HEK293 (cell line): ENCODE measurements at regions not wholly inside any gene's neighbourhood (a gene's known extent, or its start where the extent isn't known, plus 50 kb on each side); places are given as distances from the start of the nearest gene placed in this dataset.

Experiments used
- GLI2 ChIP-seq: fragments of 450-650 bp; formaldehyde crosslinking; IDR thresholded peaks from 2 replicates; pipeline ENCODE4; 2017; ENCODE audit warnings: missing biosample characterization, missing genetic modification characterization, low read depth, borderline replicate concordance
- GLI4 ChIP-seq: fragments of 450-650 bp; formaldehyde crosslinking; IDR thresholded peaks from 2 replicates; pipeline ENCODE4 v1.5.1; 2016; ENCODE audit warnings: missing biosample characterization, missing genetic modification characterization
- GLIS1 ChIP-seq: fragments of 450-650 bp; formaldehyde crosslinking; IDR thresholded peaks from 2 replicates; pipeline ENCODE4 v1.5.1; 2016; ENCODE audit warnings: missing biosample characterization, missing genetic modification characterization
- GLIS2 ChIP-seq: fragments of 450-650 bp; formaldehyde crosslinking; IDR thresholded peaks from 2 replicates; pipeline ENCODE4 v1.5.1; 2016; ENCODE audit warnings: missing biosample characterization, missing genetic modification characterization
- KLF1 ChIP-seq: fragments of 450-650 bp; formaldehyde crosslinking; IDR thresholded peaks from 2 replicates; pipeline ENCODE4 v1.5.1; 2016; ENCODE audit warnings: missing biosample characterization, missing genetic modification characterization
- KLF7 ChIP-seq: fragments of 450-650 bp; formaldehyde crosslinking; IDR thresholded peaks from 2 replicates; pipeline ENCODE4 v1.5.1; 2016; ENCODE audit warnings: missing biosample characterization, missing genetic modification characterization, borderline replicate concordance
- RBAK ChIP-seq: fragments of 450-650 bp; formaldehyde crosslinking; IDR thresholded peaks from 2 replicates; pipeline ENCODE4 v1.5.1; 2016; ENCODE audit warnings: missing biosample characterization, missing genetic modification characterization
- SCRT2 ChIP-seq: fragments of 450-650 bp; formaldehyde crosslinking; IDR thresholded peaks from 2 replicates; pipeline ENCODE4 v1.5.1; 2016; ENCODE audit warnings: missing biosample characterization, missing genetic modification characterization
- SP3 ChIP-seq: fragments of 450-650 bp; formaldehyde crosslinking; IDR thresholded peaks from 2 replicates; pipeline ENCODE4 v1.5.1; 2016; ENCODE audit warnings: missing biosample characterization, missing genetic modification characterization
- TRIM28 ChIP-seq: IDR thresholded peaks from 2 replicates; pipeline ENCODE4 v1.6.1; 2011; ENCODE audit warnings: low read length, control low read depth, borderline replicate concordance
- YY1 ChIP-seq: fragments of 450-650 bp; formaldehyde crosslinking; IDR thresholded peaks from 2 replicates; pipeline ENCODE4 v1.5.1; 2018; ENCODE audit warnings: missing biosample characterization, missing genetic modification characterization
- YY2 ChIP-seq: fragments of 450-650 bp; formaldehyde crosslinking; IDR thresholded peaks from 2 replicates; pipeline ENCODE4 v1.5.1; 2016; ENCODE audit warnings: missing biosample characterization, missing genetic modification characterization
- ZEB2 ChIP-seq: fragments of 450-650 bp; formaldehyde crosslinking; IDR thresholded peaks from 2 replicates; pipeline ENCODE4 v1.5.1; 2016; ENCODE audit warnings: missing biosample characterization, missing genetic modification characterization
- ZFHX2 ChIP-seq: fragments of 450-650 bp; formaldehyde crosslinking; conservative IDR thresholded peaks from 2 replicates; pipeline ENCODE4 v1.5.1; 2016; ENCODE audit warnings: missing biosample characterization, missing genetic modification characterization
- ZFP69B ChIP-seq: fragments of 450-650 bp; formaldehyde crosslinking; IDR thresholded peaks from 2 replicates; pipeline ENCODE4 v1.5.1; 2016; ENCODE audit warnings: missing biosample characterization, missing genetic modification characterization
- ZNF10 ChIP-seq: fragments of 450-650 bp; formaldehyde crosslinking; IDR thresholded peaks from 2 replicates; pipeline ENCODE4 v1.5.1; 2017; ENCODE audit warnings: missing biosample characterization, missing genetic modification characterization
- ZNF133 ChIP-seq: fragments of 450-650 bp; formaldehyde crosslinking; IDR thresholded peaks from 2 replicates; pipeline ENCODE4 v1.5.1; 2016; ENCODE audit warnings: missing biosample characterization, missing genetic modification characterization
- ZNF24 ChIP-seq: fragments of 450-650 bp; formaldehyde crosslinking; IDR thresholded peaks from 2 replicates; pipeline ENCODE4 v1.5.1; 2016; ENCODE audit warnings: missing biosample characterization, missing genetic modification characterization
- ZNF324 ChIP-seq: fragments of 450-650 bp; formaldehyde crosslinking; IDR thresholded peaks from 2 replicates; pipeline ENCODE4 v1.5.1; 2016; ENCODE audit warnings: missing biosample characterization, missing genetic modification characterization
- ZNF423 ChIP-seq: fragments of 450-650 bp; formaldehyde crosslinking; IDR thresholded peaks from 2 replicates; pipeline ENCODE4 v1.5.1; 2016; ENCODE audit warnings: missing biosample characterization, missing genetic modification characterization
- ZNF549 ChIP-seq: fragments of 450-650 bp; IDR thresholded peaks from 2 replicates; pipeline ENCODE4 v1.5.1; 2018; ENCODE audit warnings: missing biosample characterization, missing genetic modification characterization, mild to moderate bottlenecking, inconsistent platforms, moderate library complexity
- ZNF561 ChIP-seq: fragments of 450-650 bp; IDR thresholded peaks from 2 replicates; pipeline ENCODE4 v1.5.1; 2018; ENCODE audit warnings: missing biosample characterization, missing genetic modification characterization, borderline replicate concordance
- ZNF600 ChIP-seq: fragments of 450-650 bp; formaldehyde crosslinking; IDR thresholded peaks from 2 replicates; pipeline ENCODE4 v1.5.1; 2016; ENCODE audit warnings: missing biosample characterization, missing genetic modification characterization
- ZNF629 ChIP-seq: fragments of 450-650 bp; formaldehyde crosslinking; IDR thresholded peaks from 2 replicates; pipeline ENCODE4 v1.5.1; 2017; ENCODE audit warnings: missing biosample characterization, missing genetic modification characterization
- ZNF664 ChIP-seq: fragments of 450-650 bp; formaldehyde crosslinking; IDR thresholded peaks from 2 replicates; pipeline ENCODE4 v1.5.1; 2016; ENCODE audit warnings: missing biosample characterization, missing genetic modification characterization
- ZSCAN30 ChIP-seq: fragments of 450-650 bp; IDR thresholded peaks from 2 replicates; pipeline ENCODE4 v1.5.1; 2018; ENCODE audit warnings: missing biosample characterization, mild to moderate bottlenecking, missing genetic modification characterization, moderate library complexity
- ZXDB ChIP-seq: fragments of 450-650 bp; formaldehyde crosslinking; IDR thresholded peaks from 2 replicates; pipeline ENCODE4 v1.5.1; 2016; ENCODE audit warnings: missing biosample characterization, missing genetic modification characterization
- TF ChIP-seq, protein P1 (sequence below): IDR thresholded peaks from 2 replicates; pipeline ENCODE4 v1.6.1; 2011; ENCODE audit warnings: mild to moderate bottlenecking, low read depth, low read length, borderline replicate concordance
- TF ChIP-seq, protein P2 (sequence below): fragments of 450-650 bp; formaldehyde crosslinking; IDR thresholded peaks from 2 replicates; pipeline ENCODE4 v1.5.1; 2017; ENCODE audit warnings: missing biosample characterization, missing genetic modification characterization
- TF ChIP-seq, protein P3 (sequence below): fragments of 450-650 bp; formaldehyde crosslinking; IDR thresholded peaks from 2 replicates; pipeline ENCODE4 v1.5.1; 2016; ENCODE audit warnings: missing biosample characterization, missing genetic modification characterization
- TF ChIP-seq, protein P4 (sequence below): fragments of 450-650 bp; formaldehyde crosslinking; optimal IDR thresholded peaks from 2 replicates; pipeline ENCODE3; 2016; ENCODE audit warnings: missing biosample characterization, mild to moderate bottlenecking, missing genetic modification characterization
- TF ChIP-seq, protein P5 (sequence below): fragments of 450-650 bp; formaldehyde crosslinking; IDR thresholded peaks from 2 replicates; pipeline ENCODE4 v1.5.1; 2016; ENCODE audit warnings: missing biosample characterization, missing genetic modification characterization
- TF ChIP-seq, protein P6 (sequence below): fragments of 450-650 bp; IDR thresholded peaks from 2 replicates; pipeline ENCODE4 v1.5.1; 2018; ENCODE audit warnings: missing biosample characterization, mild to moderate bottlenecking, missing genetic modification characterization

DNA sequence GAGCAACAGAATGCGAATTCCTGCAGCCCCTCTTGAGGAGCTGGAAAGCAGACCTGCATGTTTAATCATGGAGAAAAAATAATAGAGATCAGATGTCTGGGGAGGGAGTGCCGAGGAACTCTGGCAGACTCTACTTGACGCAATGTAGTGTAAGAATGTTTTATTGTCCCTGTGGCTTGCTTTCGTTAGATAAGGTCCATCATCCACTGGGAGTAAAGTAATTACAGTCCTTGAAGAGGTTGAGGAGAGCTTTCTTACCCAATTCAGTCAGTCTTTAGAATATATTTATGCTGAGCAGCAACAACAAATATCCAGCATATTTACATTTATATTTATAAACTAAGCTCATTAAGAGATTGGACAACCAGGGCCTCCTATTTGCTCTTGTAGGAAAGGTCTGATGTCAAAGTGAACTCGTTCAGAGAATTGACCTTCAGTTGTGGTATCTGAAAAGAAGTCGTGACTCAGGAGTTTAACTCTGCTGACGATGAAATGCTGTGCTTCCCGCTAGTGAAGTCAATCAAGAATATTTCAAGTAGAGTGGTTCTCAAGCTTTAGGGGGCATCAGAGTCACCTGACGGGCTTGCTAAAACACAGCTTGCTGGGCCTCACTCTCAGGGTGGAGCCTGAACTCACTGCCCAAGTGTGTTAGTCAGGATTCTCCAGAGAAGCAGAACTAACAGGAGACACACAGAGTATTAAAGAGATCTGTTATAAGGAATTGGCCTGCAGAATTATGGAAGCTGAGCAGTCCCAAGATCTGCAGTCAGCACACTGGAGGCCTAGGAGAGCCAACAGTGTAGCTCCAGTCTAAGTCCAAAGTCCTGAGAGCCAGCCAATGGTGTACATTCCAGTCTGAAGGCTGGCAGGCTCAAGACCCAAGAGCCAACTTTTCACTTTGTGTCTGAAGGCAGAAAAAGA is 139.3 kb upstream of the LMNTD1 start (continued):
- TF ChIP-seq, protein P1, sequence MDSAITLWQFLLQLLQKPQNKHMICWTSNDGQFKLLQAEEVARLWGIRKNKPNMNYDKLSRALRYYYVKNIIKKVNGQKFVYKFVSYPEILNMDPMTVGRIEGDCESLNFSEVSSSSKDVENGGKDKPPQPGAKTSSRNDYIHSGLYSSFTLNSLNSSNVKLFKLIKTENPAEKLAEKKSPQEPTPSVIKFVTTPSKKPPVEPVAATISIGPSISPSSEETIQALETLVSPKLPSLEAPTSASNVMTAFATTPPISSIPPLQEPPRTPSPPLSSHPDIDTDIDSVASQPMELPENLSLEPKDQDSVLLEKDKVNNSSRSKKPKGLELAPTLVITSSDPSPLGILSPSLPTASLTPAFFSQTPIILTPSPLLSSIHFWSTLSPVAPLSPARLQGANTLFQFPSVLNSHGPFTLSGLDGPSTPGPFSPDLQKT: no peak
- TF ChIP-seq TRIM28 (peak; percentile 68), ZFP69B (0 out of 2 replicates have a peak, but pooled peaks have one; percentile 41), GLI4 (tag by site-specific recombination) (no peak), ZNF549 (tag by site-specific recombination) (no peak), ZNF24 (tag by site-specific recombination) (peak; percentile 81), SP3 (tag by site-specific recombination) (no peak), YY2 (no peak), YY1 (tag by site-specific recombination) (no peak), KLF7 (tag by site-specific recombination) (no peak), ZNF324 (tag by site-specific recombination) (0 out of 2 replicates have a peak, but pooled peaks have one; percentile 34), ZNF561 (peak; percentile 51), ZNF600 (tag by site-specific recombination) (peak; percentile 66; the same call in 1 of the 2 replicates), GLIS1 (tag by site-specific recombination) (peak; percentile 55; the same call in 1 of the 2 replicates), ZNF664 (tag by site-specific recombination) (peak; percentile 61), ZEB2 (peak; percentile 87), RBAK (tag by site-specific recombination) (no peak), ZSCAN30 (tag by site-specific recombination) (peak; percentile 47; the same call in 1 of the 2 replicates), GLI2 (tag by site-specific recombination) (0 out of 2 replicates have a peak, but pooled peaks have one; percentile 51), GLIS2 (tag by site-specific recombination) (no peak), KLF1 (tag by site-specific recombination) (peak; percentile 72), ZXDB (tag by site-specific recombination) (peak; percentile 81), ZNF10 (tag by site-specific recombination) (peak; percentile 27; the same call in 1 of the 2 replicates), ZFHX2 (tag by site-specific recombination) (no peak), SCRT2 (peak; percentile 55; the same call in 1 of the 2 replicates), ZNF423 (no peak), ZNF629 (tag by site-specific recombination) (peak; percentile 86), ZNF133 (tag by site-specific recombination) (no peak)
- TF ChIP-seq, protein P2, sequence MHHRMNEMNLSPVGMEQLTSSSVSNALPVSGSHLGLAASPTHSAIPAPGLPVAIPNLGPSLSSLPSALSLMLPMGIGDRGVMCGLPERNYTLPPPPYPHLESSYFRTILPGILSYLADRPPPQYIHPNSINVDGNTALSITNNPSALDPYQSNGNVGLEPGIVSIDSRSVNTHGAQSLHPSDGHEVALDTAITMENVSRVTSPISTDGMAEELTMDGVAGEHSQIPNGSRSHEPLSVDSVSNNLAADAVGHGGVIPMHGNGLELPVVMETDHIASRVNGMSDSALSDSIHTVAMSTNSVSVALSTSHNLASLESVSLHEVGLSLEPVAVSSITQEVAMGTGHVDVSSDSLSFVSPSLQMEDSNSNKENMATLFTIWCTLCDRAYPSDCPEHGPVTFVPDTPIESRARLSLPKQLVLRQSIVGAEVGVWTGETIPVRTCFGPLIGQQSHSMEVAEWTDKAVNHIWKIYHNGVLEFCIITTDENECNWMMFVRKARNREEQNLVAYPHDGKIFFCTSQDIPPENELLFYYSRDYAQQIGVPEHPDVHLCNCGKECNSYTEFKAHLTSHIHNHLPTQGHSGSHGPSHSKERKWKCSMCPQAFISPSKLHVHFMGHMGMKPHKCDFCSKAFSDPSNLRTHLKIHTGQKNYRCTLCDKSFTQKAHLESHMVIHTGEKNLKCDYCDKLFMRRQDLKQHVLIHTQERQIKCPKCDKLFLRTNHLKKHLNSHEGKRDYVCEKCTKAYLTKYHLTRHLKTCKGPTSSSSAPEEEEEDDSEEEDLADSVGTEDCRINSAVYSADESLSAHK: peak; percentile 69; the same call in 1 of the 2 replicates
- TF ChIP-seq, protein P3, sequence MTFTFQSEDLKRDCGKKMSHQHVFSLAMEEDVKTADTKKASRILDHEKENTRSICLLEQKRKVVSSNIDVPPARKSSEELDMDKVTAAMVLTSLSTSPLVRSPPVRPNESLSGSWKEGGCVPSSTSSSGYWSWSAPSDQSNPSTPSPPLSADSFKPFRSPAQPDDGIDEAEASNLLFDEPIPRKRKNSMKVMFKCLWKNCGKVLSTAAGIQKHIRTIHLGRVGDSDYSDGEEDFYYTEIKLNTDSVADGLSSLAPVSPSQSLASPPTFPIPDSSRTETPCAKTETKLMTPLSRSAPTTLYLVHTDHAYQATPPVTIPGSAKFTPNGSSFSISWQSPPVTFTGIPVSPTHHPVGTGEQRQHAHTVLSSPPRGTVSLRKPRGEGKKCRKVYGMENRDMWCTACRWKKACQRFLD: no peak
- TF ChIP-seq, protein P4, sequence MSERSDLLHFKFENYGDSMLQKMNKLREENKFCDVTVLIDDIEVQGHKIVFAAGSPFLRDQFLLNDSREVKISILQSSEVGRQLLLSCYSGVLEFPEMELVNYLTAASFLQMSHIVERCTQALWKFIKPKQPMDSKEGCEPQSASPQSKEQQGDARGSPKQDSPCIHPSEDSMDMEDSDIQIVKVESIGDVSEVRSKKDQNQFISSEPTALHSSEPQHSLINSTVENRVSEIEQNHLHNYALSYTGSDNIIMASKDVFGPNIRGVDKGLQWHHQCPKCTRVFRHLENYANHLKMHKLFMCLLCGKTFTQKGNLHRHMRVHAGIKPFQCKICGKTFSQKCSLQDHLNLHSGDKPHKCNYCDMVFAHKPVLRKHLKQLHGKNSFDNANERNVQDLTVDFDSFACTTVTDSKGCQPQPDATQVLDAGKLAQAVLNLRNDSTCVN (tag by site-specific recombination): no peak
- TF ChIP-seq, protein P5, sequence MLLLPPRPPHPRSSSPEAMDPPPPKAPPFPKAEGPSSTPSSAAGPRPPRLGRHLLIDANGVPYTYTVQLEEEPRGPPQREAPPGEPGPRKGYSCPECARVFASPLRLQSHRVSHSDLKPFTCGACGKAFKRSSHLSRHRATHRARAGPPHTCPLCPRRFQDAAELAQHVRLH (tag by site-specific recombination): no peak
- TF ChIP-seq, protein P6, sequence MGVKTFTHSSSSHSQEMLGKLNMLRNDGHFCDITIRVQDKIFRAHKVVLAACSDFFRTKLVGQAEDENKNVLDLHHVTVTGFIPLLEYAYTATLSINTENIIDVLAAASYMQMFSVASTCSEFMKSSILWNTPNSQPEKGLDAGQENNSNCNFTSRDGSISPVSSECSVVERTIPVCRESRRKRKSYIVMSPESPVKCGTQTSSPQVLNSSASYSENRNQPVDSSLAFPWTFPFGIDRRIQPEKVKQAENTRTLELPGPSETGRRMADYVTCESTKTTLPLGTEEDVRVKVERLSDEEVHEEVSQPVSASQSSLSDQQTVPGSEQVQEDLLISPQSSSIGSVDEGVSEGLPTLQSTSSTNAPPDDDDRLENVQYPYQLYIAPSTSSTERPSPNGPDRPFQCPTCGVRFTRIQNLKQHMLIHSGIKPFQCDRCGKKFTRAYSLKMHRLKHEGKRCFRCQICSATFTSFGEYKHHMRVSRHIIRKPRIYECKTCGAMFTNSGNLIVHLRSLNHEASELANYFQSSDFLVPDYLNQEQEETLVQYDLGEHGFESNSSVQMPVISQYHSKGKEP (tag by site-specific recombination): peak; percentile 76
